ENCODE measurements at regions not wholly inside any gene's neighbourhood (a gene's known extent, or its start where the extent isn't known, plus 50 kb on each side); places are given as distances from the start of the nearest gene placed in this dataset.
"Not testable (repeated sequence)": the region's sequence is repeated elsewhere in the genome, so short reads cannot be mapped to it uniquely, and the experiment has no call there.

DNA sequence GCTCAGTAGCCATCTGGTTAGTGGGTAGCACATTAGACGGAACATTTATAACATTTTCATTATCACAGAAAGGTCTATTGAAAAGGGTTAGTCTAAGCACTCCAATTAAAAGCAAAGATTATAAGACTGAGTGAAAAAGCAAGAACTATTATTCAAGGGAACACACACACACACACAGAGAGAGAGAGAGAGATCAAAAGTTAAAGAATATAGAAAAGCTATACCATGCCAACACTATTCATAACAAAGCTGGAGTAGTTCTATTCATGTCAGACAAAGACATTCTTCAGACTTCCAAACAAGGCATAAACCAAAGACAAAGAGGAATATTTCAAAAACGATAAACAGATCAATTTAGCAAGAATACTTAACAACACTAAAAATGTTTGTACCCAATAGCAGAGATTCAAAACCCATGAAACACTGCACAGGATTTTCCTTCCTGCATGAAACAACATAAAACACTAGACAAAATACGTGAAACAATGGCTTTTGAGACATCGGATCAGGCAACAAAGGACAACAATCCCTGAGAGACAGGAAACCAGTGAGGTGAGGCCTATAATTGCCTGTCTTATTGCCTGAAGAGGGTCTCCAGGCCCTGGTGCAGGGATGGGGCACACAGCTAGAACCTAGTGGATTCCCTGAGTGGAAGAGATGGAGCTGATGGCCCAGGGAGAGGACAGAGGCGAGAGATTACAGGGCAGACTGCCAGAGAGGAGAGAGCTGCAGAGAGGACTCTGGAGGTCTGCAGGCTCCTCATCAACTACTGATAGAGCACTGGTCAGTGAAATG lies 83.6 kb upstream of the NPAS2 start:
- Mint-ChIP-seq H3K27me3 (no peaks in the 10 kb centered on the region), H3K27ac (no peak overlapping the region), H3K36me3 (no peaks in the 10 kb centered on the region), H3K4me3 (no peak overlapping the region), H3K9me3 (no peaks in the 10 kb centered on the region), H3K4me1 (no peaks in the 10 kb centered on the region)
- DNase-seq, result no peak

DNA sequence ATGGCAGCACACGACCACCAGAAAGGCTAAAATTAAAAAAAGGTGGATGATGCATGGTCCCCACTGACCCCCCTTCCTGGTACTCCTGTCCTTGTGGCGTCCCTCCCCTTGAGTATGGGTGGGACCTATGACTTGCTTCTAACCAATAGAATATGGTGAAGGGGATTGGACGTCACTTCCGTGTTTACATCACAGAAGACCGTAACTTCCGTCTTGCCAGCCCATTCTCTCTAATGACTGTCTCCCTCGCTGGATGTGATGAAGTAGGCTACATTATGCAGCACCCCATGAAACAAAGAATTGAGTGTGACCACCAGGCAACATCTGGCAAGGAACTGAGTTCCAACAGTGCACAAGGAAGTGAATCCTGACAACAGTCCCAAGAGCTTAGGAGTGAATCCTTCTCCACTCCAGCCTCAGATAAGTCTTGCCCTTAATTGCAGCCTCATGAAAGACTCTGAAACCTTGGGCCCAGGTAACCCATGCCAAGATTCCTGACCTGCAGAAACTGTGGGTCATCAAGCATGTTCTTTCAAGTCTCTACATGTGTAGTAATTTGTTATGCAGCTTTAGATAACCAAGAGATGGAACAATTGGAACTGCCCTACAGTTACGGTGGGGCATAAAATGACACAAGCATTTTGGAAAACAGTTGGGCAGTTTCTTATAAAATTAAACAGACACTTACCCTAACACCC lies 80.1 kb upstream of the NPAS2 start:
- H3K4me3 Mint-ChIP-seq, result no peak overlapping the region
- H3K9me3 Mint-ChIP-seq, result no peaks in the 10 kb centered on the region
- no peak for DNase-seq
- H3K27ac Mint-ChIP-seq, result no peak overlapping the region
- H3K36me3 Mint-ChIP-seq, result no peaks in the 10 kb centered on the region
- H3K4me1 Mint-ChIP-seq, result peaks cover 7% of the 10 kb centered on the region
- H3K27me3 Mint-ChIP-seq, result peaks cover 7% of the 10 kb centered on the region

DNA sequence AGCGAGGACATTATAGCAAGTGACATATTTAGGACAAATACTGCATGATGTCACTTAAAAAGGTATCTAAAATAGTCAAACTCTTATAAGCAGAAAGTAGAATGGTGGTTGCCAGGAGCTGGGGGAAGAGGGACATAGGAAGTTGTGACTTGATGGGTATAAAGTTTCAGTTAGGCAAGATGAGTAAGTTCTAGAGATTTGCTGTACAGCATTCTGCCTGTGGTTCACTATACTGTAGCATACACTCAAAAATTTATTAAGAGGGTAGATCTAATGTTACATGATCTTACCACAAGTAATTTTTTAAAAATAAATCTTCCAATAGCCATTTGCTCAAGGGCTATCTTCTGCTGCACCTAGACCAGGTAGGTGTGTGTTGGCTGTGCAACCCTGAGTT lies 78.1 kb upstream of the NPAS2 start:
- no peak for DNase-seq
- H3K27ac Mint-ChIP-seq, result no peak overlapping the region
- H3K4me1 Mint-ChIP-seq, result peaks cover 8% of the 10 kb centered on the region
- H3K9me3 Mint-ChIP-seq, result no peaks in the 10 kb centered on the region
- peaks cover 10% of the 10 kb centered on the region for H3K27me3 Mint-ChIP-seq
- no peaks in the 10 kb centered on the region for H3K36me3 Mint-ChIP-seq
- no peak overlapping the region for H3K4me3 Mint-ChIP-seq

DNA sequence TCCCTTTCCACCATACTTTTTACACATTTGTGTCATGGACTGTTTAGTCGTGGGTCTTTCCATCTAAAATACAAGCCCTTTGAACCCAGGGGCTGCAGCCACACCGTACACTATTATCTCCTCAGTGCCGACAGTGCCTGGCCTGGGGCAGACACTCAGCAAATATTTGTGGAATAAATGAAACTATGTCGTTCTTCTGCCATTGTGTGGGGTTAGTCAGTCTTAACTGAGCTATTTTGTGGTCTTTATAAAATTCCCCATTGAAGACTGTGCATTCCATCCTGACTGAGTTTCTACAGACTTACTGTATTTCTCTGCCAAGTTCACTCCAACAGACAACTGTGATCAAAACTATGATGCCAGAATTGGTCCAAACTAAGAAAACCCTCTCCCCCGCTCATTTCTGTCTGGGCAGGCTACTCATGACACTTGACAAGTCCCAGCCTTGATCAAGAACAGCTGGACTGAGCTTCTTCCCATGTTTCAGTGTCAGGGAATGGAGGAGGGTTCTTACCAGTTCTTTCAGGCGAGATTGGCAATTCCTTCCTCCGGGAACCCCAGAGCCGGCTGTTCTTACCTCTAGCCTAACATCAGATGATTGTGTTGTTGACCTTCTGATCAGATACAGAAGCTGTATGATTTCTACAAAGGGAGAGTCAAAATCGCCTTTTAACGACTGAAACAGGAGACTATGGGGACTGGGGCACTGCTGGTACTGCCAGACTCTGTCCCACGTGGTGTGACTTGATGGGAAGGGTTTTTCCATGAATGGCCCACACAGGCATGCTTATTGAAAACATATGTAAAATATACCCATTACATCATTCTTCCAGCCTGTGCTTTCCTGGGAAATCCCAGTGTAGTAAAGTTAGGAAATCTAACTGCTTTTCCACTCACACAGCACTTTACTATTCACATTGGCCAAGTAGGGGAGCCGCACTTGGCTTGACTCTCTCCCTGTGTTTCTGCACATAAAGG lies 77.4 kb upstream of the NPAS2 start:
- H3K4me1 Mint-ChIP-seq, result peaks cover 8% of the 10 kb centered on the region
- peaks cover 10% of the 10 kb centered on the region for H3K27me3 Mint-ChIP-seq
- H3K4me3 Mint-ChIP-seq, result no peak overlapping the region
- DNase-seq, result no peak
- H3K36me3 Mint-ChIP-seq, result no peaks in the 10 kb centered on the region
- no peak overlapping the region for H3K27ac Mint-ChIP-seq
- H3K9me3 Mint-ChIP-seq, result no peaks in the 10 kb centered on the region

DNA sequence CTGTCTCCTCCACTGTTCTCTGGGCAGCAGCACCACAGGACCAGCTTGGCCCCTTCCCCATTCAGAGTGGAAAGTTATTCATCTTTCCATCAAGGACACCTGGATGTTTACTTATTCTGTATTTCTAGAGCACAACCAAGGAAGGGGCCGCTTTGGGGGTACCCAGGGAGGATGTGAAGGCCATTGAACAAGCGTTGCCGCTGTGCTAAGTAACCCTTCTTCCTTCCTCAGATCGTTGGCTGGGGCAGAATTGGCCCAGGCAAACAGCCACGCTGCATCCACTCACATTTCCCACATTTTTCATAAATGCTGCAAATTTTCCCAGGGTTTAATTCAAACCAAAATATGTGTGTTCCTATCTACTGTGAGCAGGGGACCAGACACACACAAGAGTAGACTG lies 76.2 kb upstream of the NPAS2 start:
- H3K36me3 Mint-ChIP-seq, result no peaks in the 10 kb centered on the region

DNA sequence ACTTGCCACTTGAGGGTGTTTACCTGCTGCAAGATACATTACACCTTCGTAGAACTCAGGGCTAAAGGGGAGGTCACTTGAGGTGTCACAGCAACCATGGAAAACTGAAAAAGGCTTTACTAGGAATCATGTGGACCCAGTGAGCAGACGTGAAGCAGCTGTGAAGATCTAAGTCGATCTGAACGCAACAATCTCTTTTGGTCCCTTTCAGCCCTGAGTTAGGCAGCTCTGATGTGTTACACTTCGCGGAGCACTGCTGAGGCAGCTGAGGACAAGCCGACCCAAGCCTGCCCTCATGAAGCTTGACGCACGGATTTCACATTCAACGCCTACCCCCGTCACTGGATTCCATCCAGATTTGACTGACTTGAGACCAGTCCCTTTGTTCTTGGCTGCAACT lies 75.8 kb upstream of the NPAS2 start:
- Mint-ChIP-seq H3K4me3 (no peak overlapping the region), H3K36me3 (no peaks in the 10 kb centered on the region), H3K27me3 (peaks cover 10% of the 10 kb centered on the region), H3K4me1 (peaks cover 14% of the 10 kb centered on the region), H3K27ac (no peak overlapping the region), H3K9me3 (no peaks in the 10 kb centered on the region)
- DNase-seq, result no peak

More for the DNA sequence above, 76.2 kb upstream of the NPAS2 start:
- Mint-ChIP-seq H3K27me3 (peaks cover 10% of the 10 kb centered on the region), H3K4me1 (peaks cover 14% of the 10 kb centered on the region), H3K9me3 (no peaks in the 10 kb centered on the region), H3K27ac (no peak overlapping the region), H3K4me3 (no peak overlapping the region)
- no peak for DNase-seq

DNA sequence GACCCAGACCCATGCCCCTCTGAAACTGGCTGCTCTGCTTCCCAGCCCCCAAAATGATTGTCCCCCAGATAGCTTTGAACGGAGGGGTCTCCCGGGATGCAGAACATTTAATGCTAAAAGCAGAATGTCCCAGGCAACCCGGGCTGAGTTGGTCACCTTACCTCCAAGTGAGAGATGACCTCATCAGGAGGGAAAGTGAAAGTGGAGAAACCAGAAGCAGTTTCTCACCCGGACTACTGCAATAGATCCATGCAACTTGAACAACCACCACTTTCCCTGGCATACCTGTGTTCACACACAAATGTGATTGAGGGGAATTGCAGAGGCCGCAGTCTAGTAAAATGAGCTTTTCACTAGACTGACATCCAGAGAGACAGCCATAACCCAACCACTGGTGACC lies 75.3 kb upstream of the NPAS2 start:
- Mint-ChIP-seq H3K27ac (no peak overlapping the region), H3K27me3 (peaks cover 10% of the 10 kb centered on the region), H3K4me3 (no peak overlapping the region), H3K9me3 (no peaks in the 10 kb centered on the region), H3K36me3 (no peaks in the 10 kb centered on the region), H3K4me1 (peaks cover 14% of the 10 kb centered on the region)
- DNase-seq, result no peak

DNA sequence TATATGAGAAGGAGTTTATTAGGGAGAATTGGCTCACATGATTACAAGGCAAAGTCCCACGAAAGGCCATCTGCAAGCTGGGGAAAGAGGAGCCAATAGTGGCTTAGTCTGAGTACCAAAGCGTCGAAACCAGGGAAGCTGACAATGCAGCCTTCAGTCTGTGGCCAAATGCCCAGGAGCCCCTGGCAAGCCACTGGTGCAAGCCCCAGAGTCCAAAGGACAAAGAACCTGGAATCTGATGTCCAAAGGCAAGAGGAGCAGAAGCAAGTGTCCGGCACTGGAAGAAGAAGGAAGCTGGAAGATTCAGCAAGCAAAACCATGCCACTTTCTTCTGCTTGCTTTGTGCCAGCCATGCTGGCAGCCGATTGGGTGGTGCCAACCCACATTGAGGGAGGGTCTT lies 74.3 kb upstream of the NPAS2 start:
- Mint-ChIP-seq H3K9me3 (no peaks in the 10 kb centered on the region), H3K27ac (no peak overlapping the region), H3K36me3 (no peaks in the 10 kb centered on the region), H3K4me1 (peaks cover 14% of the 10 kb centered on the region), H3K4me3 (no peak overlapping the region), H3K27me3 (peaks cover 10% of the 10 kb centered on the region)
- no peak for DNase-seq

DNA sequence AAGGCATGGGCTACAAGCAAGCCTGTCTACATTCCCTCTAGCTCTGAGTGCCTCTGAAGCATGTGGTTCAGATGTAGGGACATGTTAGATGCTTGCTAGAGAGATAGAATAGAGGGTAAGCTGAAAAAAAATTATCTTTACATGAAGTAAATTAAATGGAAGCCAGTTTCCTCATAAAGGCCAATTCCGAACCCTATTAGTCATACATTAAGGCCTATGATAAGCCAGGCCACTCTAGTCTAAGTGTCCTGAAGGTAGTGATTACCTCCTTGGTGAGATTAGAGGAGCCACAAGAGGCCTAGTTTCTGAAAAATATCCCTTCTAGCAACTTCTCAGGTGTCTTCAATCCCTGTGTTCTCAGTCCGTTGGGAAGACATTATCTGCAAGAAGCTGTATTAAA lies 72.4 kb upstream of the NPAS2 start:
- Mint-ChIP-seq H3K36me3 (no peaks in the 10 kb centered on the region), H3K4me1 (peaks cover 16% of the 10 kb centered on the region), H3K4me3 (no peak overlapping the region), H3K27me3 (peaks cover 7% of the 10 kb centered on the region), H3K27ac (no peak overlapping the region), H3K9me3 (no peaks in the 10 kb centered on the region)
- DNase-seq, result no peak

DNA sequence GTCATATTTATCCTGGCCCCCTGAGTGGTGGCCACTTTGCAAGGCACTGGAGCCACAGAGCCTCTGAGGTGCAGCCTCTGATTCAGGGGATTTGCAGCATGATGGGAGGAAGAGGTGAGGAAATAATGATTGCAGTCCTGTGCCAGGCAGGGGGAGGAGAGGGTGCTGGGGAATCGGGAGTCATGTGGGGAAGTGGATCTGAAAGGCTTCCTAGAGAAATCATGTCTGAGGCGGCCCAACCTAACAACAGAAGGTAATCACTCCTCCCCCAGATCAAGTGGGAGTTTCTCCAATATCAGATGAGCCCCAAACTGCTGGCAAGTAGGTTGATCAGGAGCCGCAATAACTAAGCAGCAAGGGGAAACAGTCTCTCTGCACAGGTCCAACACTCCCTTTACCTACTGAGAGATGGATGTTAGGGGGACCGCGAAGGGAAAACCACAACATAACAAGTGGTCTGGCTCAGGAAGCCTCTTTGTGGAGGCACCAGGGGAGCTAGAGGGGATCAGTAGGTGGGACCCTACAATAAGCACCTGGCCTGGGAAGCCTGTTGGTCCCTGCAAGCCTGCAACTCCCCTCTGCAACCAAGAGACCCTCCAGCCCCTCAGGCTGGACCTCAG lies 71.8 kb upstream of the NPAS2 start:
- Mint-ChIP-seq H3K9me3 (no peaks in the 10 kb centered on the region), H3K4me3 (no peak overlapping the region), H3K36me3 (no peaks in the 10 kb centered on the region), H3K4me1 (peaks cover 17% of the 10 kb centered on the region), H3K27me3 (peaks cover 5% of the 10 kb centered on the region), H3K27ac (no peak overlapping the region)
- DNase-seq, result no peak

DNA sequence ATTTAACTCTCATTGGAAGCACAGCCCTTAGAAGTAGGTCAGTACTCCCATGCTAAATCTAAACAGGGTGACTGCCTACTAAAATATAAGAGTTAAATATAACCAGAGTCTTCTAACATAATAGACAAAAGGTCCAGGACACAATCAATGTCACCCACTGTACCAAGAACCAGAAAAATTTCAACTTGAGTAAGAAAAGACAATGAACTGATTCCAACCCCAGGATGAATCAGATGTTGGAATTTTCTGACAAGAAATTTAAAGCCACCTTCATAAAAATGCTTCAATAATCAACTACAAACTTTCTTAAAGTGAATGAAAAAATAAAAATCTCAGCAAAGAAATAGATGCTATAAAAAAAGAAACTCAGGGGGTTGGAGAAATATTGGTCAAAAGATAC lies 71.3 kb upstream of the NPAS2 start:
- Mint-ChIP-seq H3K9me3 (no peaks in the 10 kb centered on the region), H3K27ac (no peak overlapping the region), H3K4me3 (no peak overlapping the region), H3K27me3 (peaks cover 4% of the 10 kb centered on the region), H3K36me3 (no peaks in the 10 kb centered on the region), H3K4me1 (peaks cover 17% of the 10 kb centered on the region)
- no peak for DNase-seq

DNA sequence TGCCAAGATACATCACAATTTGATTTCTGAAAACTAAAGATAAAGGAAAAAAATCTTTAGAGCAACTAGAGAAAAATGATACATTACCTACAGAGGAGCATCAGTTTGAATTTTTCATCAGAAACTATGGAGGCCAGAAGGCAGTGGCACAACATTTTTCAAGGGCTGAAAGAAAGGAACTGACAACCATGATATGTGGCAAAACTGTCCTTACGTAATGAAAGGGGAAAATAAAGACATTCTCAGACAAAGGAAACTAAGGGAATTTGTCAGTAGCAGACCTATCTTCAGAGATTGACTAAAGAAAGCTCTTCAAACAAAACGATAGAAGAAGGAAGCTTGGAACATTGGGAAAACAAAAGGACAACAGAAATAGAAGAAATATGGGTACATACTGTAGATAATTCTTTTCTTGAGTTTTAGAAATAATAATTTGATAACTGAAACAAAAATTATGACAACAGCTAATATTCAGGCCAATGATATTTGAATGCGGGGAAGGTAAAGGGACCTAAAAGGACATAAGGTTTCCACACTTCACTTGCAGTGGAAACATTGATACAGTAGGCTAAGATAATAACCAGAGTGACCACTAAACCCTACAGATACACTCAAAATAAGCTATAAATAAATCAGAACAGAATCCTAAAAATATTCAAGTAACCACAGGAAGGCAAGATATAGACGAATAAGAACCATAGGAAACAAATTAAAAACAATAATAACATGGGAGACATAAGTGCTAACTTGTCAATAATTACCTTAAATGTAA lies 70.0 kb upstream of the NPAS2 start:
- Mint-ChIP-seq H3K36me3 (no peaks in the 10 kb centered on the region), H3K4me3 (no peak overlapping the region), H3K27me3 (peaks cover 2% of the 10 kb centered on the region), H3K9me3 (no peaks in the 10 kb centered on the region), H3K4me1 (peaks cover 16% of the 10 kb centered on the region), H3K27ac (peak overlapping the region; percentile 30)
- no peak for DNase-seq

DNA sequence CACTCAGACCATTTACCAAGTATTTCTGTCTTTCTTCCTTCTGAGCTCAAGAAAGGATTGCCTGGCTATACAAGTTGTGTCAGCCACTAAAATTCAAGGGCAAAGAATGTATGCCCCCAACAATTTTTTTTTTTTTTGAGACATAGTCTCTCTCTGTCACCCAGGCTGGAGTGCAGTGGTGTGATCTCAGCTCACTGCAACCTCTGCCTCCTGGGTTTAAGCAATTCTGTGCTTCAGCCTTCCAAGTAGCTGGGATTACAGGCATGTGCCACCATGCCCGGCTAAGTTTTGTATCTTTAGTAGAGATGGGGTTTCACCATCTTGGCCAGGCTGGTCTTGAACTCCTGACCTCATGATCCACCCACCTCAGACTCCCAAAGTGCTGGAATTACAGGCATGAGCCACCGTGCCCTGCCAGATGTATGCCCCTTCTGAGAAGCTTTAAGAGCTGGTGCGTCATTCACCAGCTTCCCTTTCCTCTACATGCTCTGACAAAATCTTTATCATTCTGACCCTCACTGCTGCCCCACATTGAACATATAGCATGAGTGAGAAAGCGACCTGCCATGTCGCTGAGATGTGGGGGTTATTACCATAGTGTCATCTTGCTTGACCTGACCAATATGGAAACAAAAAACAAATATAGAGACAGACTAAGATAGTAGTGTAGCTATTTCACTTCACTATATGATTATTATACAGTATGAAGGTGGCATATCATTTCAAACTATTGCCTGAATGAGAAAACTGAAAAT lies 67.9 kb upstream of the NPAS2 start:
- Mint-ChIP-seq H3K27ac (peak overlapping the region; percentile 11), H3K4me1 (peaks cover 15% of the 10 kb centered on the region)
- DNase-seq, H3K4me3 Mint-ChIP-seq, H3K27me3 Mint-ChIP-seq, H3K36me3 Mint-ChIP-seq, H3K9me3 Mint-ChIP-seq: not testable (repeated sequence)
